HepG2 (cell line): ENCODE measurements at regions not wholly inside any gene's neighbourhood (a gene's known extent, or its start where the extent isn't known, plus 50 kb on each side); places are given as distances from the start of the nearest gene placed in this dataset.

Source experiments
- AFF4 ChIP-seq: sonication (generic); formaldehyde crosslinking; IDR thresholded peaks from 2 replicates; pipeline ENCODE4 v1.4.0; 2020; ENCODE audit warnings: missing genetic modification reagents
- ATF7-NPFF ChIP-seq: sonication (generic); formaldehyde crosslinking; IDR thresholded peaks from 2 replicates; pipeline ENCODE4 v1.8.1; 2023; ENCODE audit warnings: mild to moderate bottlenecking, low read depth, missing genetic modification reagents, moderate library complexity
- CBFB ChIP-seq: sonication (generic); formaldehyde crosslinking; IDR thresholded peaks from 2 replicates; pipeline ENCODE4 v1.4.0; 2020; ENCODE audit warnings: missing genetic modification reagents
- CTCF ChIP-seq: sonication (generic); formaldehyde crosslinking; IDR thresholded peaks from 2 replicates; pipeline ENCODE4 v1.5.0; 2020; ENCODE audit warnings: mild to moderate bottlenecking, missing genetic modification reagents, moderate library complexity
- POLR2A ChIP-seq, 2 experiments: IDR thresholded peaks; 2 replicates each; pipeline ENCODE4 v1.6.1; 2011; ENCODE audit warnings: low read depth in 2 of 2, low read length in 2 of 2, mild to moderate bottlenecking in 1 of 2, moderate library complexity in 1 of 2; ENCODE audit not compliant: insufficient read depth in 1 of 2
- RBFOX2 ChIP-seq: fragments of 200-400 bp; formaldehyde crosslinking; IDR thresholded peaks from 2 replicates; pipeline ENCODE4 v1.6.1; 2017; ENCODE audit warnings: low read depth, mild to moderate bottlenecking, low read length
- REST ChIP-seq, 2 experiments: IDR thresholded peaks; 2 replicates each; pipeline ENCODE4 v1.6.1; 2011 to 2012; ENCODE audit warnings: low read length in 2 of 2, borderline replicate concordance in 1 of 2, low read depth in 1 of 2, mild to moderate bottlenecking in 1 of 2, moderate library complexity in 1 of 2
- STAT6 ChIP-seq: sonication (generic); formaldehyde crosslinking; IDR thresholded peaks from 2 replicates; pipeline ENCODE4 v1.4.0; 2020; ENCODE audit warnings: missing genetic modification reagents, mild to moderate bottlenecking, borderline replicate concordance
- TCF7 ChIP-seq: sonication (generic); IDR thresholded peaks from 2 replicates; pipeline ENCODE4 v1.6.1; 2016; ENCODE audit warnings: antibody characterized with exemption, low read depth
- ZNF558 ChIP-seq: sonication (generic); formaldehyde crosslinking; IDR thresholded peaks from 2 replicates; pipeline ENCODE4 v1.9.0; 2022; ENCODE audit warnings: mild to moderate bottlenecking, missing genetic modification reagents, borderline replicate concordance
- ZNF598 ChIP-seq: sonication (generic); formaldehyde crosslinking; IDR thresholded peaks from 2 replicates; pipeline ENCODE4 v1.5.1; 2020; ENCODE audit warnings: mild to moderate bottlenecking, missing genetic modification reagents, borderline replicate concordance
- ZNF75D ChIP-seq: sonication (generic); formaldehyde crosslinking; IDR thresholded peaks from 2 replicates; pipeline ENCODE4 v1.8.1; 2023; ENCODE audit warnings: missing genetic modification reagents, mild to moderate bottlenecking, borderline replicate concordance
- ZNF766 ChIP-seq: sonication (generic); formaldehyde crosslinking; IDR thresholded peaks from 2 replicates; pipeline ENCODE4 v1.5.0; 2020; ENCODE audit warnings: missing genetic modification reagents, borderline replicate concordance
- TF ChIP-seq, protein P1 (sequence below), 2 experiments: sonication (generic) in 1 of 2; formaldehyde crosslinking in 1 of 2; IDR thresholded peaks; 2 replicates each; pipeline versions ENCODE4 v1.5.1 to v1.6.1; 2011 to 2020; ENCODE audit warnings: borderline replicate concordance in 1 of 2, low read depth in 1 of 2, low read length in 1 of 2, mild to moderate bottlenecking in 1 of 2, missing genetic modification reagents in 1 of 2, moderate library complexity in 1 of 2

DNA sequence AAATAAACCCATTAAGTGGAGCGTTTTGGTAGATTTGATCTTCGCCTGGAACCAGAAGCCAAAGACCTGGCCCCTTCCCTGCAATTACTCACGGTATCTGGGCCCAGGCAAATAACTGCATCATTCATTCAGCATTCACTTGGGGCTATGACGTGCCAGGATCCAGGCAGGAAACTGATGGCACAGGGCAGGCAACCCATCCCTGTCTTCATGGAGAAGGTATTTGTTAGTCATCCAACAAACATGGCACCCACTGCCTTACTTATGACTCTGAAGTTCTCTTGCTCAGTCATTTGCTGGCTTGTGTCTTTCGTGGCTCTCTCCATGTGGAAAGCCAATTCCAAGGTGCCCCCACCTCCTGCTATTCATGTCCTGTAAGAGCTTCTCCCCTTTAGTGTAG is 232.4 kb downstream of the BMP7 start:
- TF ChIP-seq ZNF766 (CRISPR knock-in tag) = no peak
- no peak for TF ChIP-seq REST (IDR thresholded peaks at IDR 0.05; ENCODE audit: borderline replicate concordance in 1 of 2, low read depth in 1 of 2, low read length in 2 of 2)
- no peak for TF ChIP-seq CBFB (CRISPR knock-in tag)
- no peak for TF ChIP-seq POLR2A (IDR thresholded peaks at IDR 0.05; ENCODE audit: insufficient read depth in 1 of 2, low read depth in 2 of 2, low read length in 2 of 2)
- no peak for TF ChIP-seq TCF7
- TF ChIP-seq ATF7-NPFF (CRISPR knock-in tag) = no peak
- no peak for TF ChIP-seq ZNF75D (CRISPR knock-in tag)
- no peak for TF ChIP-seq ZNF598 (CRISPR knock-in tag)
- no peak for TF ChIP-seq AFF4 (CRISPR knock-in tag)
- TF ChIP-seq STAT6 (CRISPR knock-in tag) = no peak
- TF ChIP-seq ZNF558 (CRISPR knock-in tag) = no peak
- TF ChIP-seq CTCF (CRISPR knock-in tag) = no peak
- TF ChIP-seq, protein P1, sequence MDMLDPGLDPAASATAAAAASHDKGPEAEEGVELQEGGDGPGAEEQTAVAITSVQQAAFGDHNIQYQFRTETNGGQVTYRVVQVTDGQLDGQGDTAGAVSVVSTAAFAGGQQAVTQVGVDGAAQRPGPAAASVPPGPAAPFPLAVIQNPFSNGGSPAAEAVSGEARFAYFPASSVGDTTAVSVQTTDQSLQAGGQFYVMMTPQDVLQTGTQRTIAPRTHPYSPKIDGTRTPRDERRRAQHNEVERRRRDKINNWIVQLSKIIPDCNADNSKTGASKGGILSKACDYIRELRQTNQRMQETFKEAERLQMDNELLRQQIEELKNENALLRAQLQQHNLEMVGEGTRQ (IDR thresholded peaks at IDR 0.05; ENCODE audit: low read depth, low read length) = no peak
- TF ChIP-seq, protein P1 (CRISPR knock-in tag; IDR thresholded peaks at IDR 0.05; ENCODE audit: borderline replicate concordance) = no peak
- TF ChIP-seq RBFOX2 = no peak
